VCaP (cell line): ENCODE measurements at regions not wholly inside any gene's neighbourhood (a gene's known extent, or its start where the extent isn't known, plus 50 kb on each side); places are given as distances from the start of the nearest gene placed in this dataset.
"Not testable (repeated sequence)": the region's sequence is repeated elsewhere in the genome, so short reads cannot be mapped to it uniquely, and the experiment has no call there.

Experiments used
- H3K27ac ChIP-seq: fragments of 450-650 bp; 2 replicates; pipeline ENCODE4 v1.5.1; 2017
- CTCF ChIP-seq: fragments of 450-650 bp; conservative IDR thresholded peaks from 2 replicates; pipeline ENCODE4 v1.5.1; 2017; ENCODE audit warnings: mild to moderate bottlenecking, moderate library complexity

DNA sequence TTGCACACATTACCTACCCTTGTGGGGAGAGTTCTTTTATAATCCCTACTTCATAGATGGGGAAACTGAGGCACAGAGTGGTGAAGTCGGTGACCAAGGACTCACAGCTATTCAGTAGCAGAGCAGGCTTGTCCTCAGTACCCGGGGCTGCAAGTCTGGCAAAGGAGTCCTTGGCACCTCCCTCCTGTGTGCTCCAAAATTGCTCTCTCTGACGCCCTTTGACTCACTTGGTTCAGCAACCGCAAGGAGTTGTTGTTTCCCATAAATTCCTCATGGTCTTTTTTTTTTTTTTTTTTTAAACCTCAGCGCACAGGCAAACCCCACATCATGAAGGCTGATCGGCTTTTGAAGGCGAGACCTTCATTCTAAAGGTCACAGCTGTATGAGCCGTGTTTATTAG lies 143.2 kb downstream of the CEBPB start:
- no peak for TF ChIP-seq CTCF
- no peak overlapping the region for H3K27ac ChIP-seq

DNA sequence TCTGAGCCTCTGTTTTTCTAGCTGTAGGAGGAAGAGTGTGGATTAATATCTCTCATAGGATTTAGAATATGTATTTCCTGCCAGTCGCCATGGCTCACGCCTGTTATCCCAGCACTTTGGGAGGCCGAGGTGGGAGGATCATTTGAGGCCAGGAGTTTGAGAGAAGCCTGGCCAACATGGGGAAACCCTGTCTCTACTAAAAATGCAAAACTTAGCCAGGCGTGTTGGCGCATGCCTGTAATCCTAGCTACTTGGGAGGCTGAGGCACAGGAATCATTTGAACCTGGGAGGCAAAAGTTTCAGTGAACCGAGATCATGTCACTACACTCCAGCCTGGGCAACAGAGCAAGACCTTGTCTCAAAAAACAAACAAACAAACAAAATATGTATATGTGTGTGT lies 143.9 kb downstream of the CEBPB start:
- not testable (repeated sequence) for H3K27ac ChIP-seq

DNA sequence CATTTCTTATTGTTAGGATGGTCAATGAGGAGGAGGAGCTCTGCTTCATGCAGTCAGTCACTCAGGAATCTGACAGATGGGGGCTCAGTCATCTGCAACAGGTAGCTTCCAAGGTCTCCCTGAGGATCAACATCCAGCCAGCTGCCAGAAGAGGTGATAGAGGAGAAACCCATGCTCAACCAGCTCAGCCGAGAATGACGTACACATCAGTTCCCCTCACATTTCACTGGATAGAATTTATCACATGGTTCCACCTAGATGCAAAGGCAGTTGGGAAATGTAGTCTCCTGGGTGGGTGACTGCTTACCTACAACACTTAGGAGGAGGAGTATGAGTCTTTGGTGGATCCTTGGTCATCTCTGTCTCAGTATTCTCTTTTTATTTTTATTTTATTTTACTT lies 144.5 kb downstream of the CEBPB start:
- TF ChIP-seq CTCF, result no peak
- H3K27ac ChIP-seq, result no peak overlapping the region

- TF ChIP-seq CTCF, result no peak
- H3K27ac ChIP-seq, result no peak overlapping the region
These were observed 145.2 kb downstream of the CEBPB start for GRCh38 chr20:50335866-50336265.

- no peak for TF ChIP-seq CTCF
- no peak overlapping the region for H3K27ac ChIP-seq
These were observed 146.0 kb downstream of the CEBPB start for GRCh38 chr20:50336661-50337060.

DNA sequence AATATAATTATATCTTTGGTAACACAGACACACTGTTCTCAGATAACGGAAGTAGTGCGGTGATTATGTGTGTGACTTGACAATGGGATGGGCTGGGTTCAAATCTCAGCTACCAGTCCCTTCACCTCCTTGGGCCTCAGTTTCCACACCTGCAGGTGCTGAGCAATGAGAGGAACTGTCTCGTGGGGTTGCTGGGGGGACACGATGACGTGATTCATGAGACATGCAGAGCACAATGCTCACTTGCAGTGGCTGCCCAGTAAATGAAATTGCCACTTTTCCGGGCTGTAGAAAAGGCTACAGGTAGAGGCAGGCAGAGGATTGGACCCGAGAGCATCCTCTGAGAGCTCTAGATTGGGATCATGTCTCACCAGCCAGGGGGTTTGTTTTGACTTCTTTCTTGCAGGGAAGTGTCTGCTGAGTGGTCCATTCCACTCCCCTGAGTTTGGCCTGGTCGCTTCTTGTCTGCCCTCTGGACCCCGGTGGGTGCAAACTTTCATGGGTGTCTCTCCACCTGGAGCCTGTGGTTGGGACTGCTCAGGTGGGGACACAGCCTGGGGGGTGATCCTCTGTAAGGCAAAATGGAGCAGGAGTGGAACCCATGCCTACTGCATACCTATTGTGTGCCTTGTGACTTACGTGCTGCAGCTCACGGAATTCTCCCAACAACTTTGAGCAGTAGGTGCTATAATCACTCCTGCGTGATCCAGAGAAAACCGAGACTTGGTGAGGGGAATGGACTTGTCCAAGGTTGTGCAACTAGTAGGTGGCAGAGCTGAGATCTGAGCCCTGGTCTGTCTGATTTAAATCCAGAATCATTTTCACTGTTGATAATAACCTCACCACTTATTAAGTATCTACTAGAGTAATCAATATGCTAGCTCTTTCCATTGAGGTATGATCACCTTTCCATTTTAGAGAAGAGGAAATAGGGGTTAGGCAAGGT lies 147.2 kb downstream of the CEBPB start:
- no peak overlapping the region for H3K27ac ChIP-seq
- no peak for TF ChIP-seq CTCF

DNA sequence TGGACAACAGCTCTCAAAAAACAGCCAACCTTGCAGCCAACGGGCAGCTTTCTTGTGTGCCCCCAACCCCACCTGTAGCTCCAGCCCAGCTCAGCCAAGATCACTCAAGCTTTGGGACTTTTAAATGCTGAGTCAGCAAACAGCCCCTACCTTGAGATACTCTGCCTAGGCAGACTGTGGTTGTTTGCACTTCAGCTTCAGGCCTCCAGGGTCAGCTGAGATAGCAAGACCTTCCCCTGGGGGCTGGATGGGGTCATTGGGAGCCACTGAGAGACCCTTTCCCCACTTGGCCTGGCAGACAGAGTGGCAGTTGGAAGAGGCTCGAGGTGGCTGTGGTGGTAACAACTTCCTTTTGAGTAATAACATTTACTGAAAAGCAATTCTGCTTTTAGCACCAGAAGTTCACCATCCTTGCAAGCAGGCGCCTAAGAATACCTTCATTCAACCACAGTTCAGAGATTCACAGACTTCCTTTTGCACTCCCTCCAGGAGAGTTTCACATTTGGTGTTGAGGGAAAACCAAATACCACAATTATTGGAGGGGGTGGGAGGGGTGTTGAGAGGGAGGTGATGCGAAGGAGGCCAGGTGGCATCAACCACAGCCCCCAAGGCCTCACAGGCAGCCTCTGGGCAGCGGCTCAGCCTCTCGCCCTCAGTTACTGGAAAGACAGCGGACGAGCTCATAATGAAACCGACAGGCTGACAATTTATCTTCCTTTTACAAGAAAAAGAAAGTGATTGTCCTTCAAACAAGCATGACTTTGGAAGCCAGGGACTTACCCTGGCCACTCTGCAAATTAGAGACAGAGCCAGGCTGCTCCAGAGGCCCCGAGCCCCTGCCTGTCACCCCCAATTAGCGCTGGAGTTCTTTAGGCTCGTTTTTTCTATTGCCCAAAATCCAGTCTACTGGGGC lies 148.1 kb downstream of the CEBPB start:
- no peak for TF ChIP-seq CTCF
- no peak overlapping the region for H3K27ac ChIP-seq
